ENCODE measurements at regions not wholly inside any gene's neighbourhood (a gene's known extent, or its start where the extent isn't known, plus 50 kb on each side); places are given as distances from the start of the nearest gene placed in this dataset.

GRCh38 chr3:67882981-67883380 is 228.6 kb upstream of the SUCLG2 start:
- TF ChIP-seq CTCF (IDR thresholded peaks at IDR 0.05; ENCODE audit: insufficient read depth, low read length) (no peak), SPI1 (IDR thresholded peaks at IDR 0.05; ENCODE audit: borderline replicate concordance, low read depth) (no peak), GABPA (IDR thresholded peaks at IDR 0.05; ENCODE audit: low read depth) (no peak)
